CD4-positive, alpha-beta memory T cell (primary cell): ENCODE measurements at regions not wholly inside any gene's neighbourhood (a gene's known extent, or its start where the extent isn't known, plus 50 kb on each side); places are given as distances from the start of the nearest gene placed in this dataset.

Experiments used
- CTCF ChIA-PET: fragments of 350-600 bp; sonication (Branson Sonifier 250); formaldehyde crosslinking; loops from one replicate; lab custom pipeline; 2021; ENCODE audit warnings: inconsistent platforms; ENCODE audit not compliant: partially characterized antibody; lab: Charles Lee
- POLR2A ChIA-PET: fragments of 350-600 bp; sonication (Branson Sonifier 250); formaldehyde crosslinking; loops from one replicate; lab custom pipeline; 2021; ENCODE audit not compliant: partially characterized antibody; lab: Charles Lee
- DNase-seq, 5 donors: peaks; one replicate each; pipeline versions ENCODE4 v3.0.0 to v3.0.0-alpha.2; 2020 to 2022; ENCODE audit warnings: mixed read lengths in 1 of 5
- H3K27ac ChIP-seq: one replicate; pipeline ENCODE4 v1.7.0; 2013; ENCODE audit warnings: low read depth, low read length
- H3K27me3 ChIP-seq: 2 replicates; pipeline ENCODE4 v1.7.0; 2013; ENCODE audit warnings: mild to moderate bottlenecking, low read length, moderate library complexity; ENCODE audit not compliant: insufficient read depth
- H3K36me3 ChIP-seq: 2 replicates; pipeline ENCODE4 v1.7.0; 2013; ENCODE audit warnings: mild to moderate bottlenecking, low read length, moderate library complexity; ENCODE audit not compliant: insufficient read depth
- H3K4me1 ChIP-seq: 2 replicates; pipeline ENCODE4 v1.7.0; 2013; ENCODE audit warnings: mild to moderate bottlenecking, low read length, moderate library complexity; ENCODE audit not compliant: insufficient read depth
- H3K4me3 ChIP-seq, 2 donors: one replicate each; pipeline ENCODE4 v1.7.0; 2013; ENCODE audit warnings: low read length in 2 of 2, mild to moderate bottlenecking in 1 of 2
- H3K9me3 ChIP-seq, 2 donors: one replicate each; pipeline ENCODE4 v1.7.0; 2013; ENCODE audit warnings: low read length in 2 of 2, control low read depth in 1 of 2; ENCODE audit not compliant: control insufficient read depth in 1 of 2
- H3K27ac Mint-ChIP-seq, 7 donors: one replicate each; pipeline ENCODE4 v1.8.0; 2020 to 2021; ENCODE audit warnings: mixed read lengths in 7 of 7, mild to moderate bottlenecking in 6 of 7, inconsistent platforms in 3 of 7, moderate library complexity in 3 of 7
- H3K27me3 Mint-ChIP-seq, 2 donors: one replicate each; pipeline ENCODE4 v1.8.0; 2020 to 2021; ENCODE audit warnings: mixed read lengths in 2 of 2
- H3K36me3 Mint-ChIP-seq, 2 donors: one replicate each; pipeline ENCODE4 v1.8.0; 2020 to 2021; ENCODE audit warnings: mixed read lengths in 2 of 2, inconsistent platforms in 1 of 2, mild to moderate bottlenecking in 1 of 2
- H3K4me1 Mint-ChIP-seq, 4 donors: one replicate each; pipeline ENCODE4 v1.8.0; 2020 to 2021; ENCODE audit warnings: mixed read lengths in 4 of 4, mild to moderate bottlenecking in 1 of 4
- H3K4me3 Mint-ChIP-seq, 8 donors: one replicate each; pipeline ENCODE4 v1.8.0; 2020 to 2021; ENCODE audit warnings: mixed read lengths in 8 of 8, mild to moderate bottlenecking in 7 of 8, moderate library complexity in 6 of 8, inconsistent platforms in 3 of 8
- H3K9me3 Mint-ChIP-seq, 8 donors: one replicate each; pipeline ENCODE4 v1.8.0; 2020 to 2021; ENCODE audit warnings: mixed read lengths in 8 of 8, mild to moderate bottlenecking in 5 of 8, inconsistent platforms in 3 of 8, moderate library complexity in 1 of 8
- intact Hi-C: fragments of 100-400 bp; cut with micrococcal nuclease; formaldehyde crosslinking; loops from one replicate; pipeline ENCODE4 v1.15.1; 2023

DNA sequence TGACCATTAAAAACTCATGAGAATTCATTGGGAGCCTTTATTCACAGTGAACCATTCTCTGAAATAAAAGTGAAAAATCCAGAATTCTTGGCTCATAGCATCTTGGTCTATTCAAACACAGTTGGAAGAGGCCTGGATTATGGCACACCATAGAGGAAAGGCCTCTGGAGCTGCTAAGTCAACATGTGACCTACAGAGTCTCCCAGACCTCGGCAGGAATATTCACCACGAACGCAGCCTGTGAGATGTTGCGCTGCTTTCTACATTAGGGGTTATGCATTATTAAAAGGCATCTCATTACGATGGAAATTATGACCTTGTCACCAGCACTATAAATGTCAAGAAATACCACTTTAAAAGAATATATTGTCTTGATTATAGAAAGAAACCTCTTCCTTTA is 132.6 kb downstream of the EFNB2 start:
- H3K9me3 Mint-ChIP-seq = no peaks in the 10 kb centered on the region
- no peaks in the 10 kb centered on the region for H3K36me3 Mint-ChIP-seq
- H3K4me1 Mint-ChIP-seq = no peaks in the 10 kb centered on the region
- H3K27ac Mint-ChIP-seq = no peak overlapping the region
- ChIA-PET CTCF (no interaction called here), POLR2A (no interaction called here)
- no peak for DNase-seq
- intact Hi-C loops = no loop called here
- H3K27ac ChIP-seq = no peak overlapping the region
- no peaks in the 10 kb centered on the region for H3K36me3 ChIP-seq
- H3K4me1 ChIP-seq = no peaks in the 10 kb centered on the region
- peaks cover 1 to 2% of the 10 kb centered on the region in 2 donors for H3K27me3 Mint-ChIP-seq
- no peaks in the 10 kb centered on the region for H3K27me3 ChIP-seq
- H3K4me3 ChIP-seq = no peak overlapping the region
- no peak overlapping the region for H3K4me3 Mint-ChIP-seq
- no peaks in the 10 kb centered on the region for H3K9me3 ChIP-seq

DNA sequence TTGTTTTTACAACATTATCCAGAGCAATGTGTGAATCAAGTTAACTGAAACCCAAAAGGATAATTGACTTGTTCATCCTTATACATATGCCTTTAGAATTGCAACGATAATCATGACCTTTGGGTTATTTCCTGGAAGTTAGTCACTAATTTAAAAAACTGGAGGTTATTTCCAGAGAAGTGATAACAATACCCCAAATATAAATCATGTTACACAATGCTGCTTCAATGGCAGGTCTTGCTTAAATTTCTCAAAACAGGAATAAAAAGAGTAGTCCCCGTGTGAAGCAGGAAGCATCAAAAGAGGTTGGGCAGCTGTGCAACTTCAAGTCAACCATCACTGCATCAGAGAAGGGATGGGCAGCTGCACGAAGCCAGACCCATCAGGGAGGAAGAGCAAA is 134.4 kb downstream of the EFNB2 start:
- DNase-seq = no peak
- Mint-ChIP-seq H3K27me3 (peaks cover 6% of the 10 kb centered on the region in 2 donors), H3K4me3 (peak overlapping the region in 1 of 8 donors; percentile 1), H3K27ac (no peak overlapping the region), H3K36me3 (no peaks in the 10 kb centered on the region), H3K4me1 (no peaks in the 10 kb centered on the region), H3K9me3 (no peaks in the 10 kb centered on the region)
- CTCF ChIA-PET = no interaction called here
- Histone ChIP-seq H3K27me3 (no peaks in the 10 kb centered on the region), H3K4me3 (no peak overlapping the region), H3K4me1 (no peaks in the 10 kb centered on the region), H3K36me3 (no peaks in the 10 kb centered on the region), H3K27ac (no peak overlapping the region), H3K9me3 (no peaks in the 10 kb centered on the region)
- POLR2A ChIA-PET = no interaction called here
- intact Hi-C loops = no loop called here

- intact Hi-C loops = no loop called here
- no peaks in the 10 kb centered on the region for H3K36me3 Mint-ChIP-seq
- H3K27ac Mint-ChIP-seq = no peak overlapping the region
- DNase-seq = no peak
- no peak overlapping the region for H3K4me3 Mint-ChIP-seq
- H3K27me3 ChIP-seq = no peaks in the 10 kb centered on the region
- H3K4me3 ChIP-seq = no peak overlapping the region
- no peaks in the 10 kb centered on the region for H3K36me3 ChIP-seq
- H3K27me3 Mint-ChIP-seq = peaks cover 6% of the 10 kb centered on the region in 2 donors
- H3K4me1 Mint-ChIP-seq = no peaks in the 10 kb centered on the region
- H3K4me1 ChIP-seq = no peaks in the 10 kb centered on the region
- H3K27ac ChIP-seq = no peak overlapping the region
- ChIA-PET CTCF (no interaction called here), POLR2A (no interaction called here)
- no peaks in the 10 kb centered on the region for H3K9me3 Mint-ChIP-seq
- no peaks in the 10 kb centered on the region for H3K9me3 ChIP-seq
Measured at GRCh38 chr13:106400289-106400688, 135.2 kb downstream of the EFNB2 start.

DNA sequence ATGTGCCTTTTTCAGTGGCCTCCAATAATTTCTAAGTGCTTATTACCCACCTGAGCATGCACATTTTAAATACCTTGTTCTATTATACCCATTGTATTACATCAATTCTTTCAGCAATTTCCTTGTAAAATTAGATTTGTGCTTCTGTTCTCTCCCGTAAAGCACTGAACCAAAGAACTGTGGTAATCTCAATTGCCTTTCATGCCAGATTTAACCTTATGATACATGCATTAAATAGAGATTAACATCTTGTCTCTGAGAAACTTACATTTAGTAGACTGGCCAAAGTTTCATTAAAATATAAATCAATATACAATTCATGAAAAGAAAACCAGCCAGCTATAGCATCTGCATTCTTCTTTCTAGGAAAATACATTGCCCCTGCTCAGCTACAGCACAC is 137.2 kb downstream of the EFNB2 start:
- ChIA-PET POLR2A (no interaction called here), CTCF (no interaction called here)
- no peak overlapping the region for H3K27ac ChIP-seq
- Mint-ChIP-seq H3K4me3 (no peak overlapping the region), H3K4me1 (no peaks in the 10 kb centered on the region), H3K27me3 (peaks cover 4 to 6% of the 10 kb centered on the region in 2 donors), H3K9me3 (no peaks in the 10 kb centered on the region), H3K27ac (no peak overlapping the region), H3K36me3 (no peaks in the 10 kb centered on the region)
- intact Hi-C loops = no loop called here
- no peaks in the 10 kb centered on the region for H3K36me3 ChIP-seq
- H3K4me1 ChIP-seq = no peaks in the 10 kb centered on the region
- H3K27me3 ChIP-seq = no peaks in the 10 kb centered on the region
- no peaks in the 10 kb centered on the region for H3K9me3 ChIP-seq
- no peak for DNase-seq
- no peak overlapping the region for H3K4me3 ChIP-seq

DNA sequence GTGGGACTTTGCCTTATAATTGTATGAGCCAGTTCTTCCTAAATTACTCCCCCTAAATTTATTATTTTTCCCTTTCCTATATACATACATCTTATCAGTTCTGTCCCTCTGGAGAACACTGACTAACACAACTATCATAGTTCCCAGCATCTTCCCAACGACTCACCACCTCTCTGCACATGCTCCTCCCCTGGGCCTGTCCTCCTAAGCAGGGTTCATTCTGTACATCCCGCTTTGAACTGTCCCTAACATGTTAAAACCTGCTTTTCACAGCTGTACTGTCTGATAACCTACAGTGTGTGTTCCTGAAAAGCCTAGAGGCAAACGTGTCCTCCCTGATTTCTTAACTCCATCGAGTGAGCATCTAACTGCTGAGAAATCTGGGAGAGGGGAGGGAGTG is 141.7 kb downstream of the EFNB2 start:
- DNase-seq = no peak
- Mint-ChIP-seq H3K27me3 (peaks cover 8 to 11% of the 10 kb centered on the region in 2 donors), H3K36me3 (no peaks in the 10 kb centered on the region), H3K27ac (no peak overlapping the region), H3K4me1 (no peaks in the 10 kb centered on the region), H3K9me3 (peaks cover 0 to 4% (median 0%) of the 10 kb centered on the region in 8 donors), H3K4me3 (no peak overlapping the region)
- Histone ChIP-seq H3K27me3 (no peaks in the 10 kb centered on the region), H3K4me1 (no peaks in the 10 kb centered on the region), H3K27ac (no peak overlapping the region), H3K4me3 (no peak overlapping the region), H3K9me3 (no peaks in the 10 kb centered on the region), H3K36me3 (no peaks in the 10 kb centered on the region)
- CTCF ChIA-PET = no interaction called here
- POLR2A ChIA-PET = no interaction called here
- intact Hi-C loops = no loop called here

DNA sequence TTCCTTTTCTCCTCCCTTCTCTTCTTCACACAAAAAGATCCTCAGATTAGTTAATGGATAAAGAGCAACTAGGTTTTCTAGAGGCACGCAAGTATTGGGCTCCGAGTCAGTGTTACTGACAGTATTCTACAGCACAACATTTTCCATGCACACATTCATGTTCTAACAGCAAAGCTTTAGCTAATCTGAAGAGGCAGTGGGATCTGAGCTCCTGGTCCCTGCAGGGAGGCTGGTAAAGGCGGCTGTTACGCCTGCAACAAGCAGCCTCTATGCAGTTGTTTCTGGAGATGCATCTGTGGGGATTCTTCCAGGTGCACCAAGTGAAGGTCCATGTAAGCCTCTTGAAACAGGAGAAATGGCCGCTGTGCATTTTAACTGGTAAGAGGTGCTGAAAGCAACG is 143.8 kb downstream of the EFNB2 start:
- Mint-ChIP-seq H3K27me3 (peaks cover 7 to 8% of the 10 kb centered on the region in 2 donors), H3K4me1 (no peaks in the 10 kb centered on the region), H3K4me3 (no peak overlapping the region), H3K9me3 (peaks cover 0 to 4% (median 0%) of the 10 kb centered on the region in 8 donors), H3K27ac (no peak overlapping the region), H3K36me3 (no peaks in the 10 kb centered on the region)
- no peak for DNase-seq
- ChIA-PET CTCF (no interaction called here), POLR2A (no interaction called here)
- intact Hi-C loops = no loop called here
- Histone ChIP-seq H3K4me3 (no peak overlapping the region), H3K27ac (no peak overlapping the region), H3K36me3 (no peaks in the 10 kb centered on the region), H3K9me3 (no peaks in the 10 kb centered on the region), H3K27me3 (no peaks in the 10 kb centered on the region), H3K4me1 (no peaks in the 10 kb centered on the region)

- Mint-ChIP-seq H3K36me3 (no peaks in the 10 kb centered on the region), H3K4me3 (no peak overlapping the region), H3K4me1 (no peaks in the 10 kb centered on the region), H3K27ac (no peak overlapping the region), H3K27me3 (peaks cover 4 to 5% of the 10 kb centered on the region in 2 donors), H3K9me3 (peaks cover 0 to 4% (median 0%) of the 10 kb centered on the region in 8 donors)
- no peaks in the 10 kb centered on the region for H3K4me1 ChIP-seq
- CTCF ChIA-PET = no interaction called here
- intact Hi-C loops = no loop called here
- POLR2A ChIA-PET = no interaction called here
- DNase-seq = no peak
- H3K27ac ChIP-seq = no peak overlapping the region
- H3K36me3 ChIP-seq = no peaks in the 10 kb centered on the region
- no peaks in the 10 kb centered on the region for H3K9me3 ChIP-seq
- no peak overlapping the region for H3K4me3 ChIP-seq
- H3K27me3 ChIP-seq = no peaks in the 10 kb centered on the region
Measured at GRCh38 chr13:106391271-106391670, 144.2 kb downstream of the EFNB2 start.

GRCh38 chr13:106390367-106390766 is 145.1 kb downstream of the EFNB2 start:
- H3K36me3 ChIP-seq = no peaks in the 10 kb centered on the region
- H3K36me3 Mint-ChIP-seq = no peaks in the 10 kb centered on the region
- H3K4me1 Mint-ChIP-seq = no peaks in the 10 kb centered on the region
- no peak overlapping the region for H3K4me3 Mint-ChIP-seq
- POLR2A ChIA-PET = no interaction called here
- H3K4me3 ChIP-seq = no peak overlapping the region
- CTCF ChIA-PET = no interaction called here
- H3K27ac Mint-ChIP-seq = no peak overlapping the region
- no peak overlapping the region for H3K27ac ChIP-seq
- intact Hi-C loops = no loop called here
- H3K9me3 ChIP-seq = no peaks in the 10 kb centered on the region
- peaks cover 4 to 5% of the 10 kb centered on the region in 2 donors for H3K27me3 Mint-ChIP-seq
- no peak for DNase-seq
- H3K4me1 ChIP-seq = no peaks in the 10 kb centered on the region
- peaks cover 0 to 4% (median 0%) of the 10 kb centered on the region in 8 donors for H3K9me3 Mint-ChIP-seq
- no peaks in the 10 kb centered on the region for H3K27me3 ChIP-seq
